GM23338 (cell line): ENCODE measurements at regions not wholly inside any gene's neighbourhood (a gene's known extent, or its start where the extent isn't known, plus 50 kb on each side); places are given as distances from the start of the nearest gene placed in this dataset.

Source experiments
- ATAC-seq: fragments of 200-7000 bp; cut with Tn5 transposase; 3 replicates; pipeline ENCODE4 v1.9.1; 2020
- DNase-seq: peaks from one replicate; pipeline ENCODE4 v3.0.0-alpha.2; 2015; ENCODE audit warnings: low spot score
- H2AFZ ChIP-seq: fragments of 200-600 bp; sonication (generic); 2 replicates; pipeline ENCODE4 v1.8.0; 2016; ENCODE audit warnings: antibody characterized with exemption, mild to moderate bottlenecking, moderate library complexity
- H3F3A ChIP-seq: fragments of 200-600 bp; sonication (generic); replicated peaks from 2 replicates; pipeline ENCODE4 v1.8.0; 2017; ENCODE audit warnings: antibody characterized with exemption, mixed run types, low read depth
- H3K27ac ChIP-seq: fragments of 200-600 bp; sonication (generic); 2 replicates; pipeline ENCODE4 v1.6.1; 2016; ENCODE audit warnings: low read depth
- H3K27me3 ChIP-seq: fragments of 200-600 bp; sonication (generic); 2 replicates; pipeline ENCODE4 v1.8.0; 2016; ENCODE audit warnings: mild to moderate bottlenecking, mixed run types, moderate library complexity; ENCODE audit not compliant: insufficient read depth
- H3K36me3 ChIP-seq: fragments of 200-600 bp; sonication (generic); 2 replicates; pipeline ENCODE4 v1.8.0; 2016; ENCODE audit warnings: mild to moderate bottlenecking; ENCODE audit not compliant: insufficient read depth
- H3K4me1 ChIP-seq: fragments of 200-600 bp; sonication (generic); 2 replicates; pipeline ENCODE4 v1.8.0; 2016; ENCODE audit warnings: mild to moderate bottlenecking, moderate library complexity; ENCODE audit not compliant: insufficient read depth
- H3K4me2 ChIP-seq: fragments of 200-600 bp; sonication (generic); 2 replicates; pipeline ENCODE4 v1.7.1; 2017; ENCODE audit warnings: mixed run types
- H3K4me3 ChIP-seq: fragments of 200-600 bp; sonication (generic); 2 replicates; pipeline ENCODE4 v1.6.1; 2016; ENCODE audit warnings: mixed run types
- H3K79me2 ChIP-seq: fragments of 200-600 bp; sonication (generic); replicated peaks from 2 replicates; pipeline ENCODE4 v1.8.0; 2017; ENCODE audit warnings: mild to moderate bottlenecking; ENCODE audit not compliant: insufficient read depth
- H3K9me2 ChIP-seq: fragments of 200-600 bp; sonication (generic); 2 replicates; pipeline ENCODE4 v1.8.0; 2017; ENCODE audit not compliant: insufficient read depth
- H4K20me1 ChIP-seq: fragments of 200-600 bp; sonication (generic); replicated peaks from 2 replicates; pipeline ENCODE4 v1.8.0; 2017; ENCODE audit warnings: mild to moderate bottlenecking; ENCODE audit not compliant: insufficient read depth
- H3K27ac Mint-ChIP-seq: 2 replicates; pipeline ENCODE4 v1.8.0; 2020; ENCODE audit warnings: inconsistent platforms, mild to moderate bottlenecking, moderate library complexity, mixed read lengths
- H3K27me3 Mint-ChIP-seq: 3 replicates; pipeline ENCODE4 v1.8.0; 2022; ENCODE audit warnings: low read depth, mild to moderate bottlenecking, moderate library complexity, mixed read lengths, inconsistent platforms; ENCODE audit not compliant: insufficient read depth, poor library complexity
- H3K36me3 Mint-ChIP-seq: 3 replicates; pipeline ENCODE4 v1.8.0; 2021; ENCODE audit warnings: low read depth, mild to moderate bottlenecking, inconsistent platforms, moderate library complexity, mixed read lengths
- H3K4me1 Mint-ChIP-seq: 3 replicates; pipeline ENCODE4 v1.8.0; 2020; ENCODE audit warnings: mild to moderate bottlenecking, inconsistent platforms, mixed read lengths
- H3K4me3 Mint-ChIP-seq: 3 replicates; pipeline ENCODE4 v1.8.0; 2021; ENCODE audit warnings: moderate library complexity, mild to moderate bottlenecking, inconsistent platforms, mixed read lengths
- H3K9me3 Mint-ChIP-seq: 3 replicates; pipeline ENCODE4 v1.8.0; 2020; ENCODE audit warnings: moderate library complexity, mild to moderate bottlenecking, inconsistent platforms, mixed read lengths
- CREB1 ChIP-seq: fragments of 250-450 bp; sonication (Bioruptor Pico); IDR thresholded peaks from 2 replicates; pipeline ENCODE4 v1.5.0; 2020; ENCODE audit warnings: low read depth, mild to moderate bottlenecking, moderate library complexity
- CTCF ChIP-seq, 2 experiments: fragments of 200-600 bp in 1 of 2; sonication (generic) in 1 of 2; conservative IDR thresholded peaks; 2 replicates each; pipeline versions ENCODE4 v1.5.1 to v1.6.1; 2016 to 2017; ENCODE audit warnings: antibody characterized with exemption in 2 of 2, low read depth in 2 of 2, mild to moderate bottlenecking in 2 of 2, moderate library complexity in 1 of 2
- EZH2 ChIP-seq: fragments of 200-600 bp; sonication (generic); IDR thresholded peaks from one replicate; pipeline ENCODE4 v1.8.0; 2017; ENCODE audit warnings: antibody characterized with exemption, mild to moderate bottlenecking, low read depth; ENCODE audit not compliant: unreplicated experiment
- EZH2phosphoT487 ChIP-seq: fragments of 200-600 bp; sonication (generic); IDR thresholded peaks from one replicate; pipeline ENCODE4 v1.8.1; 2018; ENCODE audit warnings: antibody characterized with exemption; ENCODE audit not compliant: unreplicated experiment
- JUNB ChIP-seq: IDR thresholded peaks from one replicate; pipeline ENCODE4 v1.6.1; 2016; ENCODE audit warnings: antibody characterized with exemption; ENCODE audit not compliant: unreplicated experiment
- NANOG ChIP-seq: IDR thresholded peaks from 2 replicates; pipeline ENCODE4 v1.6.1; 2016; ENCODE audit warnings: antibody characterized with exemption, borderline replicate concordance
- POLR2AphosphoS5 ChIP-seq: IDR thresholded peaks from 2 replicates; pipeline ENCODE4 v1.6.1; 2016; ENCODE audit warnings: antibody characterized with exemption, low read depth
- REST ChIP-seq: IDR thresholded peaks from one replicate; pipeline ENCODE4 v1.6.1; 2018; ENCODE audit warnings: antibody characterized with exemption; ENCODE audit not compliant: unreplicated experiment
- STAT1 ChIP-seq: IDR thresholded peaks from one replicate; pipeline ENCODE4 v1.6.1; 2016; ENCODE audit warnings: antibody characterized with exemption; ENCODE audit not compliant: unreplicated experiment
- ZNF114 ChIP-seq: fragments of 250-450 bp; sonication (Bioruptor Pico); IDR thresholded peaks from 2 replicates; pipeline ENCODE4 v1.5.0; 2020; ENCODE audit warnings: mild to moderate bottlenecking, moderate library complexity
- ZNF331 ChIP-seq: fragments of 250-450 bp; sonication (Bioruptor Pico); IDR thresholded peaks from 2 replicates; pipeline ENCODE4 v1.5.0; 2020; ENCODE audit warnings: low read depth, mild to moderate bottlenecking, moderate library complexity
- ZNF462 ChIP-seq: fragments of 250-450 bp; sonication (Bioruptor Pico); IDR thresholded peaks from 2 replicates; pipeline ENCODE4 v1.5.0; 2020; ENCODE audit warnings: mild to moderate bottlenecking, moderate library complexity
- TF ChIP-seq, protein P1 (sequence below): IDR thresholded peaks from 2 replicates; pipeline ENCODE4 v1.6.1; 2016; ENCODE audit warnings: antibody characterized with exemption

GRCh38 chr3:104412608-104413580 lies 953.8 kb upstream of the ALCAM start:
- Histone ChIP-seq H3K4me1 (no peaks in the 10 kb centered on the region), H3K4me3 (no peak overlapping the region), H3K79me2 (no peaks in the 10 kb centered on the region), H3K9me2 (no peaks in the 10 kb centered on the region), H3K27ac (no peak overlapping the region), H3K4me2 (no peak overlapping the region), H4K20me1 (no peaks in the 10 kb centered on the region), H3F3A (no peaks in the 10 kb centered on the region), H3K36me3 (no peaks in the 10 kb centered on the region), H2AFZ (no peak overlapping the region), H3K27me3 (no peaks in the 10 kb centered on the region)
- Mint-ChIP-seq H3K27me3 (no peaks in the 10 kb centered on the region), H3K4me1 (no peaks in the 10 kb centered on the region; the same call in 2 of the 3 replicates), H3K36me3 (no peaks in the 10 kb centered on the region), H3K9me3 (no peaks in the 10 kb centered on the region), H3K27ac (no peak overlapping the region), H3K4me3 (no peak overlapping the region)
- no peak for DNase-seq
- TF ChIP-seq ZNF114 (no peak), NANOG (no peak), REST (no peak), EZH2phosphoT487 (no peak), POLR2AphosphoS5 (no peak), STAT1 (no peak), EZH2 (no peak), CREB1 (CRISPR knock-in tag) (no peak), ZNF462 (no peak), CTCF (conservative IDR thresholded peaks at IDR 0.05; ENCODE audit: low read depth in 2 of 2) (no peak), ZNF331 (CRISPR knock-in tag) (no peak), JUNB (no peak)
- TF ChIP-seq, protein P1, sequence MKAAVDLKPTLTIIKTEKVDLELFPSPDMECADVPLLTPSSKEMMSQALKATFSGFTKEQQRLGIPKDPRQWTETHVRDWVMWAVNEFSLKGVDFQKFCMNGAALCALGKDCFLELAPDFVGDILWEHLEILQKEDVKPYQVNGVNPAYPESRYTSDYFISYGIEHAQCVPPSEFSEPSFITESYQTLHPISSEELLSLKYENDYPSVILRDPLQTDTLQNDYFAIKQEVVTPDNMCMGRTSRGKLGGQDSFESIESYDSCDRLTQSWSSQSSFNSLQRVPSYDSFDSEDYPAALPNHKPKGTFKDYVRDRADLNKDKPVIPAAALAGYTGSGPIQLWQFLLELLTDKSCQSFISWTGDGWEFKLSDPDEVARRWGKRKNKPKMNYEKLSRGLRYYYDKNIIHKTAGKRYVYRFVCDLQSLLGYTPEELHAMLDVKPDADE: no peak
- ATAC-seq: no peak
